GM18499 (cell line): ENCODE measurements at regions not wholly inside any gene's neighbourhood (a gene's known extent, or its start where the extent isn't known, plus 50 kb on each side); places are given as distances from the start of the nearest gene placed in this dataset.
"Not testable (repeated sequence)": the region's sequence is repeated elsewhere in the genome, so short reads cannot be mapped to it uniquely, and the experiment has no call there.

ENCODE experiments used
- ATAC-seq: cut with Tn5 transposase; IDR thresholded peaks from one replicate; pipeline ENCODE4 v1.9.1; 2021; ENCODE audit warnings: moderate number of reproducible peaks; ENCODE audit not compliant: insufficient read depth, unreplicated experiment

DNA sequence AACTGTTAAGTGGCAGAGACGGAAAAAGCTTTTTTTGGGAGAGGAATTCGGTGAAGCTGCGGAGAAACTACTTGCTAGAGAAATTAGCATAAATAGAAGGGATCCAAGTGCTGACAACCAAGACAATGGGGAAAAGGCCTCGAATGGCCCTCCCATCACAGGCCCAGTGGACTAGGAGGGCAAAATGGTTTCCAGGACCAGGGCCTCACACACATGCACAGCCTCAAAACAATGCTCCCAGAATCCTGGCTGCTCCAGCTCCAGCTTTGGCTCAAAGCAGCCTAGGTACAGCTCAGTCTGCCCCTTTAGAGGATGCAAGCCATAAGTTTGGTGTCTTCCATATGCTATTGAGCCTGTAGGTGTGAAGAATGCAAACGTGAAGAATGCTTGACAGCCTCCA, 388.2 kb downstream of the OTOL1 start:
- no peak for ATAC-seq

DNA sequence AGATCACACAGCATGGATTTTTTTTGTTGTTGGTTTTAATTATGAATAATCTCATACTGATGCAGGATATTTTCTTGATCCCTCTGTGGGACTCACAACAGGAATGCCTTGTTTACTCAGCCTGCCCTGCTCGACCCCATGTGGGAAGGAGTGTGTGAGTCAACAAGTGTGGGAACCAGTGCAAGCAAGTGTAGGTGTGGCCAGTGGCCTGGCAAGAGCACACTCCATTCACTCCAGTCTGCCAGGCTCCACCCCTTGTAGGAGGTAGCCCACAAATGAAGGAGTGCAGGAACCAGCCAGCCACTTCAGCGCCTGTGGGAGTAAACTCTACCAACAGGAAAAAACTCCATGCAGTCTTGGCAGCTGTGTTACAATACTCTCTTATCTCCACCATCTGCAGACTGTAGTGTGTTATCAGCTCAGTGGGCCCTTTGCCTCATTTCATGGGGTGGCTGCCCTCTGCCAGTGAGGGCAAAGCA, 393.6 kb downstream of the OTOL1 start:
- ATAC-seq = no peak

DNA sequence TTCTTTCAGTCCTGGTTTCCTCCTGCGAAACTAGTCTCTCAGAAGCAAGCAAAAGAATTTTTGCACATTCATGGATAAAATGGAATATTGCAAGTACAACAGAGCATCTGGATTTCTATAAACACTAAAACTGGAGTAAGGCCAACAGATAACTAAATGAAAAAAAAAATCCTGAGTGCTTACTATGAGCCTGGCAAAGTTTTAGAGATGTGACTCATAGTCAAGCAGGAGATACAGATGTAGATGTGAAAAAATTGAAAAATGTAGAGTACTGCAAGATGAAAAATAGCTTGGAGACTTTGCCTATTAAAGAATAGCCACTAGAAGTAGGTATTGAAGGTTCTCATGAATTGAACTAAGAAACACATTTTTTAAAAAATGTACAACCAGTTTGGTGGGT, 397.4 kb downstream of the OTOL1 start:
- no peak for ATAC-seq

DNA sequence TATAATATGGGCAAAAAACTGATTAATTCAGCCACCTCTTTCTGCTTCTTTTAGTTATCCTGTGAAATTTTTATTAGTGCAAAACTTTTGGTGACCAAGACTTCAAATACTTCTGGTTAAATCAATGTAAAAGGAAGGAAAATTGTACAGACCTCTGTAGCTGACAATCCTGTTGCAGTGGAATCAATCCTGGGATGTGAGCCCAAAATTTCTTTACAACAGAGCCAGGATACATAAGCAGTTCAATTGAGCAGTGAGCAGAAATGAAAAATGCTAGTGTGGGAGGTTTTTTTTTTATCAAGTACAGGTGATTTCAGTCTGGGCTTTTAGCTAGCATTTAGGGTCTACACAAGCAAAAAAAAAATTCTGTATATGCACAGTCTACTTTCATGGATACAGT, 398.0 kb downstream of the OTOL1 start:
- ATAC-seq = no peak

DNA sequence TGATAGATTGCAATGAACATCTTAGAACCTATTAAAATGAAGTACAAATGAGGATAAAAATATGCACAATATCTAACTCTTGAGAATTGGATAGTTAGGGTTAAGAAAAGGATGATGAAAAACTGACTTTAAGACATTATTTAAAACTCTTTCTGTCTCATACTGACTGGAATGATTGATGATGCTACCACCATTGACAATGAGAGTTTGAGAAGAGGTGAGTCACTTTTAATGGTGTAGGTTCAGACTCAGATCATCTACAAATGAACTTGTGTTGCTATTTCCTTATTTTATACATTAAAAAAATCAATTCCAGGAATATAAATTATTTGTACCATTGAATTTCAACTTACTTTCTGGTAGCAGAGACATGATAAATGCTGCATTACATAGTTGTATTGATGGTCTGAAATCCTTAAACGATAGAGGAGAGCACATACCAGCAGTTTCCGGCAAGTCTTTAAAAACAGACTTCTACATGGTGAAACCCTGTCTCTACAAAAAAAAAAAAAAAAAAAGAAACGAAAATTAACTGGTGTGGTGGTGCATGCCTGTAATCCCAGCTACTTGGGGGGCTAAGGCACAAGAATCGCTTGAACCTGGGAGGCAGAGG, 409.0 kb downstream of the OTOL1 start:
- no peak for ATAC-seq

DNA sequence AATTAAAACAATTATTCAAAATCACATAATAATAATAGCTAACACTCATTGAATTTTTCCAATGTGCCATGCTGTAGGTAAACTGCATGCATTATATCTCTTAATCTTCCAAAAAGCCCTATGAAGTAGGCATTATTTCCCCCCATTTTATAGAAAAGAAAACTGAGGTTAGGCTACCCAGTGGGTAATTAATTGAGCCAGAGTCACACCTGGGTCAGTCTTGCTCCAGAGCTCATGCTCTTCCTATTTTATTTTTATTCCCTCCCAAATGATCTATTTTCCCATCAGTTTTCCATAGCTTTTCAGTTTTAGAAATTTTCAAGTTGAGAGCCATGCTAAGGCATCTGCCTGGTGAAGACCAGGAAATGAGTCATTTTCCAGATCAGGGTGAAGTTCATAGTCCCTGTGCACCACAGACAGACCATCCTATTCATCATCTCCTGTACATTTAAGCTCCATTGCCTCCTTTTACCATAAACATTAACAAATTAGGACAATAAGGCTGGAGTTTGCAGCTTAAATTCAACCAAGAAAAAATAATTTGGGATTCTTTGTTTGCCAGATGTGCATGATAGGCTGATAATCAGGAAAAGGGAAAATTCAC, 417.3 kb downstream of the OTOL1 start:
- no peak for ATAC-seq

DNA sequence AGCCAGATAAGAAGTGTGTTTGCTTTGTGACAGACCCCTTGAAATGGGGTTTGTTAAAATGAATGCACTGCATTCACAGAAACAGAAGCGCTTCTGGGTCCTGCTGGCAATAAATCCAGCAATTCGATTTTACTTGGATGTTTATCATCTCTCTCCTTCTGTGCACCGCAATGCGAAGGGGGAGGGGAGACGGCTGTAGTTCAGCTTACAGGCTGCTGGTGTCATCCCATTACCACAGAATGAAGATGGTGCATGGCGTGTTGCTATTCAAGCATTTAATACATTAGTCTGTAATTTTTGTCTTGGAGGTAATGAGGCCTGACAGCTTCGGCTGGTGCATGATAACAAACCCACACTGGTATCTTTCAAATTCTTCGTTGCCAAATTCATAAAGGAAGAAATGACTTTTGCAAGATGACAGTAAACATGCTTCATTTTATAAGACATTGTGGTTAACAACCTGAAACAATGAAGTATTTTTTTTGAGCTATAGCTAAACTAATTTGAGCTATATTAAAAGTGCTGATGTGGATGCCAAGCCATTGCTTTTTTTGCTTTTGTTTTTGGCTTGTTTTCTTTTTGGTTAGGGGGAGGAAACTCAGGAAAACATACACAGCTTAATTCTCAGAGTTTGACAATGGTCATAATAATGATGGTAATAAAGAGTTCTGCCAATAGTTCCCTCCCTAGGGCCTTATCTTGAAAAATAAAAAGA, 418.3 kb downstream of the OTOL1 start:
- no peak for ATAC-seq

DNA sequence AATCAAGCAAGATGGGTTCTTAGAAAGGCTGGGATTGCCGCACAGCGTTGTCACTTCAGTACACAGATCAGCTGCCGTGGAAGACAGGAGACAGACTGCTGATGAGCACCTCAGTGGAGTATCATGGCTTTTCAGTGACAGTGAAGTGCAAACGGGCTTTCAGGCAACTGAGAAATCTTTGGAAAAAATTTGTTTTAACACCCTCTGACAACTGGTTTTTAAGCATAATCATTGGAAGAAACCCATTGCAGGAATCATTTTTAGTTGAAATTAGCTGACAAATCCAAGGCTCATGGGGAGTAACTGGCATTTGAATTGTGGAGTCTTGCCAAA, 418.8 kb downstream of the OTOL1 start:
- ATAC-seq = no peak

DNA sequence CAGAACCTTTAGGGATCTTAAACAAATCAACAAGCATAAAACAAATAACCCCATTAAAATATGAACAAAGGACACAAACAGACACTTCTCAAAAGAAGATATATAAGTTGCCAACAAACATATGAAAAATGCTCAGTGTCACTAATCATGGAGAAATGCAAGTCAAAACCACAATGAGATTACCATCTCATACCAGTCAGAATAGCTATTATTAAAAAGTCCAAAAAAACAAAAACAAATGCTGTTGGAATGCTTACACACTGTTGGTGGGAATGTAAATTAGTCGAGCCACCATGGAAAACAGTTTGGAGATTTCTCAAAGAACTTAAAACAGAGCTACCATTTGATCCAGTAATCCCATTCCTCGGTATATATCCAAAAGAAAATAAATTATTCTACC, 423.6 kb downstream of the OTOL1 start:
- ATAC-seq = no peak

DNA sequence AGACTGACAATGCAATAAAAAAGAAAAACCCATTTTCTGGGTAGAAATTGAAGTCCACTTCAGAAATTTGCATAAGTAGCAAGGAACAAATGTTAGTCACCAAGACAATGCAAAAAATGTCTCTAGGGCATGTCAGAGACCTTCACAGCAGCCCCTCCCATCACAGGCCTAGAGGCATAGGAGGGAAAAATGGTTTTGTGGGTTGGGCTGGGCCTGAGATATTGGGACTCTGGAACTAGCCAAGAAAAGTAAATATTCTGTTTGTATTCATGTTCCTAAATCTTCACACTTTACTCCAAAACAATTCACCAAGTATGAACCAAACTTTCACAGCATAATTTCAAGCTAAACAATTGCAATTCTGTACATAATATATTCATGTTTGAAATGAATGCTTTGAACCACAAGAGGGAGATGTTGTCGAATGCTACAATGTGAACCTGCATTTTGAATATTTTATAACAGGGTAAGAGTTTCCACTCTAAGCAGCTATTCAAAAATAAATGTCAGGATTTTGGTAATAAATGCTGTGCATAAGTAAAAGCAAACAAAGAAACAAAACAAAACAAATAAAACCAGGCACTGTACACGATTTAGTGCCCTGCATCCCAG, 429.2 kb downstream of the OTOL1 start:
- no peak for ATAC-seq

DNA sequence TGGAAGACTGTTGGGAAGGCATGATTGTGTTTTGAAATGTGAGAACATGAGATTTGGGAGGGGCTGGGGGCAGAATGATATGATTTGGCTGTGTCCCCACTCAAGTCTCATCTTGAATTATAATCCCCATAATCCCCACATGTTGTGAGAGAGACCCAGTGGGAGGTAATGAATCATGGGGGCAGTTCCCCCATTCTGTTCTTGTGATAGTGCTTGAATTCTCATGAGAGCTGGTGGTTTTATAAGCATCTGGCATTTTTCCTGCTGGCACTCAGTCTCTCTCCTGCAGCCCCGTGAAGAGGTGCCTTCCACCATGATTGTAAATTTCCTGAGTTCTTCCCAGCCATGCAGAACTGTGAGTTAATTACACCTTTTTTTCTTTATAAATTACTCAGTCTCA, 430.5 kb downstream of the OTOL1 start:
- ATAC-seq = no peak

DNA sequence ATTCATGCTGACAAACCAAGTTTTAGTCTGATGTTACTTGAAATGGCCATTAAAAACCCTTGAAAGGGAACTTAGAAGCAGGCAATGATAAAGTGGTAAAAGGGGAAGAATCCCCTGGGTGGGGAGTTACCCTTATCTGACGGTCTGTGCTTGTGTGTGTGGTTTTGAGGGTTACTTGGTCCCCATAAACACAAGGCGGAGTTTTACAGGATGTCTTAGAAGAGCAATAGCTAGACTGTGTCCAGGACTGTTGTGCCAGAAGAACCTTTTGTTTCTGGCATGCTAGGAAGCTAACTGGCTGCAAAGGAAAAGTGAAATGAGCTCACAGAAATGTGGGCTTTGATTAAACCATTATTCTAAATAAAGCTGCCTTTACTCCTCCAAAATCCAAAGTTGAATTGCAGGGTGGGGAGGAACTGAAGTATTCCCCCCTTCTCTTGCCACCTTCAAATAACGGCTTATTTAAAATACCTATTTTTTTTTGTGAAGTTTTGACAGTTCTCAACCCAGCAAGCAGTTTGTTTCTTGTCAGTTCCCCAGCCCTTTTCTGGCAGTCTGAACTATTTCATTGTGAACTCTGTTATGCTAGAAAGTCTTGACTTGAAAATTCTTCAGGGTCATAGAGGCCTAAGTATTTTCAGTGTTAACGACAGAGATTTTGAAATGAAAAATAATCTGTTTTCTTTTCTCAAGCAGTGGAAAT, 443.5 kb downstream of the OTOL1 start:
- no peak for ATAC-seq

DNA sequence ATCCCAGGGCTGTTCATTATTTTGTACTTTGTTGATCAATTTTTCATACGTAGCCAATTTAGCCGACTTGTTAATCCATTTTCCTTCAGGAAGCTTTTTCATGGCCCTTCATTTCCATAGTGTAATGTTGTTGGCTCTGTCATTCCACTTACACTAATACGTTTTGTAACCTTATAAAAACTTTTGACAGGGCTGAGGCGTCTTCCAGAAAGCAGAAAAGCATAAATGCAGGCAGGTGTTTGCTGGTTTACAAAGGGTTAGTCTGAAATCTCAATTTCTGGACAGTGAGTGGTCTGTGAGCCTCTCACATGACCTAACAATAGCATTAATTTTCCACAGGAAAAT, 444.0 kb downstream of the OTOL1 start:
- ATAC-seq = no peak

DNA sequence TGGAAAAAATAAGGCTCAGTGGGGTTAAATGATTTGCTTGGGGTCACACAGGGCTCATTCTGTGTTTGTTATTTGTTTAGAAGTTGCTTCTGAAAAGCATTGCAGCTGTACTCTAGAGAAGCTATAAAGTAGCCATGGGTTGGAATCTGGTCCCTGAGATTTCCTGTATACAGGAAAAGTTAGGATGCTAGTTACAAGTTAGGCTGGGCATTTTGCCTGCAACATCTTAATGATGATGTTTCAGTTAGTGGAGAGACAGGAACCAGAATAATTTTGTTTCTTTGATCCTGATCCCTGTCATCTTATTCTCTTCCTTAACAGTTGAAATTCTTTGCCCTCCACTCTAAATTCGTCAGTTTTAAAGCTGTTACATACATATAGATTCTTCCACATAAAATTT, 445.3 kb downstream of the OTOL1 start:
- no peak for ATAC-seq

DNA sequence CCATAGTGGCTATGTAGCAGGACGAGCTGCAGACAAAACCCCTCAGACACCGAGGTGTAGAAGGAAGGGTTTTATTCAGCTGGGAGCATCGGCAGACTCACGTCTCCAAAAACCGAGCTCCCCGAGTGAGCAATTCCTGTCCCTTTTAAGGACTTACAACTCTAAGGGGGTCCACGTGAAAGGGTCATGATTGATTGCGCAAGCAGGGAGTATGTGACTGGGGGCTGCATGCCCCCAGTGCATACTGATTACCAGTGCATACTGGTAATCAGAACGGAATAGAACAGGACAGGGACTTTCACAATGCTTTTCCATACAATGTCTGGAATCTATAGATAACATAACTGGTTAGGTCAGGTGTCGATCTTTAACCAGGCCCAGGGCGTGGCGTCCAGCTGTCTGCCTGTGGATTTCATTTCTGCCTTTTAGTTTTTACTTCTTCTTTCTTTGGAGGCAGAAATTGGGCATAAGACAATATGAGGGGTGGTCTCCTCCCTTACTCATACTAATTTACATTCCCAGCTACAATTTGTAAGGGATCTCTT, 447.3 kb downstream of the OTOL1 start:
- ATAC-seq = not testable (repeated sequence)

DNA sequence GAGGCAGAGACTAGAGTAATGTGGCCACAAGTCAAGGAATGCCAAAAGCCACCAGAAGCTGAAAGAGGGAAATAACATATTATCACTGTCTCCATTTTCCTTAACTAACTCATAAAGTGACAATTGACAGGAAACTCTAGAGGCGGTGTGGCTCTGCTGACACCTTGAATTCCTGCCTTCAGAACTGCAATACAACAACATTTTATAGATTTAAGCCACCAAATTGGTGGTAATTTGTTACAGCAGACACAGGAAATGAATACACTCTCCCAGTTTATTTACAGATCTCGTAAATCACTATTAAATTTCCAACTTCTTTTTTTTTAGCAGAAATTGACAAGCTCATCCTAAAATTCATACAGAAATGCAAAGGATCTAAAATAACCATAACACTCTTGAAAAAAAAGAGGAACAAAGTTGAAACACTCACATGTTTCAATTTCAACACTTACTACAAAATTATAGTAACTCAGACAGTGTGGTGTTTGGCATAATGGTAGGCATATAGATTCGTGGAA, 449.9 kb downstream of the OTOL1 start:
- ATAC-seq = no peak

DNA sequence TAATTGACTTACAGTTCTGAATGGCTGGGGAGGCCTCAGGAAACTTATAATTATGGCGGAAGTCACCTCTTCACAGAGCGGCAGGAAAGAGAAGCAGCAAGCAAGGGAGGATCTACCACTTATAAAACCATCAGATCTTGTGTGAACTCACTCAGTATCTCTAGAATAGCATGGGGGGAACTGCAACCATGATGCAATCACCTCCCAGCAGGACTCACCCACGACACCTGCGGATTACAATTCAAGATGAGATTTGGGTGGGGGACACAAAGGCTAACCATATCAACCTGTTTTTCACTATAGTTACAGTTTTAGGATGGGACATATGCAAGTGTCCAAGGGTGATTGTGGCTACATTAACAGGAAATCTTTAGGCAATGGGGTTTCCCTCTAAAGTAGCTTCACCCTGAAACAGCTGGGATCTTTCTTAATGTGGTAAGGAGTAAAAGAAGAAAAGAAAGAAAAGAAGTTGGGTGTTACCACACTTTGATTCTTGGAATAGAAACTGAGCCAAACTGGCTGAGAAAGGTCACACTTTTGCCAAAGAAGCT, 453.8 kb downstream of the OTOL1 start:
- no peak for ATAC-seq

DNA sequence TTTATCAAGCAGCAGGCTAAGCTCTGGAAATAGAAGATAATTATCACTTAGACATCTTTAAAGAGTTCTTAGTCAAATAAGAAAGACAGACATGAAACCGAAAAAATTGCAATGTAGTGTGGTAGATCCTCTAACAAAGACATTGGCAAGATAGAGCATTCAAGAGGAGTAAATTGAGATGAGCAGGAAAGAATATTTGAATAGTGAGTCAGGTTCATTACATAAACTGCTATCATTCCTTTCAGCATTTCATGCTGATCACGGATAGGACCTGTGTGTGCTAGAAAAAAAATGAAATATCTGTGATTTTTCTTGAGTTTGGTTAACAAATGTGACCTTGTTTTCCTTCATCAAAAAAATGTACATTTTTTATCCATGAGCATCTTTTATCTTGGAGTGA, 460.9 kb downstream of the OTOL1 start:
- ATAC-seq = no peak

DNA sequence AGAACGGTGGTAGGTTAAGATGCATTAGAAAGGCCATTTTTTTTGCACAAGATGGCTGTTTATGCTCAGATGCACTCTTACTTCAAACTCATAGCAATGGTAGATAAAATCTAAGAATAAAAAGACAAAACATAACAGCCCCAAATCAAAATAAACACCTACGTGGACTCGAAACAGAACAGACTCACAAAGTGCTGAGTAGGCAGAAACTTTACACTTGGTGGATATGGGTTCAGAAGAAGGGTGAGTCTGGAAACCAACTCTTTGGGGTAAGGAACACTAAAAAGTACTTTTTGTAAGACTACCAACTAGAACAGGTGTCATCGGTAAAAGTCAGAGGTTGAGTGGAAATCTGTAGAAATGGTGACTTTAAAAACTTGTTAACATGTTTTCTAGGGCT, 468.2 kb downstream of the OTOL1 start:
- no peak for ATAC-seq

DNA sequence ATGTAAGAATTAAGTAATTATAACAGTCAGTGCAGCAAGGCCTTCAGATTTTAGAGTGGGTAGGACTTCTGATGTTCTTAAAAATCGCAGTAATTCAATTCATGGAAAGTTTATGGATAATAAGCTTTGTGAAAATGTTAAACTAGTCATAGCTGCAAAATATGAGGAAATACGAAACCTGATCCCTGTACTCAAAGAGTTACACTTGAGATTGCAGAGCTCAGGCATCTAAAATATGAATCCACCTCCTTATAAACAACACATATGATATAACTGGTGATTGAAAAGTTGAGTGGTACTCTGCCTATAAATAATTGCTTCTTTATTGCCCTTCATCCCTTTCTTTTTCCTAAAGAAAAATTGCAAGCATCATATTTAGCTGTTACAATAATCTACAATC, 473.3 kb downstream of the OTOL1 start:
- no peak for ATAC-seq
